PC-3 (cell line): ENCODE measurements at regions not wholly inside any gene's neighbourhood (a gene's known extent, or its start where the extent isn't known, plus 50 kb on each side); places are given as distances from the start of the nearest gene placed in this dataset.

Source experiments
- CTCF ChIP-seq: fragments of 300-600 bp; sonication (generic); conservative IDR thresholded peaks from 2 replicates; pipeline ENCODE4 v1.5.1; 2017; ENCODE audit warnings: antibody characterized with exemption, low read depth, mild to moderate bottlenecking, low read length
- EZH2 ChIP-seq: fragments of 300-600 bp; sonication (generic); IDR thresholded peaks from one replicate; pipeline ENCODE4 v1.6.1; 2017; ENCODE audit warnings: antibody characterized with exemption, mild to moderate bottlenecking, low read length; ENCODE audit not compliant: unreplicated experiment
- EZH2phosphoT487 ChIP-seq: fragments of 300-600 bp; sonication (generic); IDR thresholded peaks from 2 replicates; pipeline ENCODE4 v1.6.1; 2018; ENCODE audit warnings: mild to moderate bottlenecking, antibody characterized with exemption, low read length, borderline replicate concordance

GRCh38 chr3:78098367-78098766 is 1058.5 kb downstream of the ROBO2 start:
- TF ChIP-seq CTCF (no peak), EZH2 (no peak), EZH2phosphoT487 (no peak)
